HG03520 (cell line): ENCODE measurements at regions not wholly inside any gene's neighbourhood (a gene's known extent, or its start where the extent isn't known, plus 50 kb on each side); places are given as distances from the start of the nearest gene placed in this dataset.

Experiments used
- ATAC-seq: cut with Tn5 transposase; IDR thresholded peaks from one replicate; pipeline ENCODE4 v1.9.1; 2021; ENCODE audit warnings: mild to moderate bottlenecking, moderate library complexity; ENCODE audit not compliant: unreplicated experiment

DNA sequence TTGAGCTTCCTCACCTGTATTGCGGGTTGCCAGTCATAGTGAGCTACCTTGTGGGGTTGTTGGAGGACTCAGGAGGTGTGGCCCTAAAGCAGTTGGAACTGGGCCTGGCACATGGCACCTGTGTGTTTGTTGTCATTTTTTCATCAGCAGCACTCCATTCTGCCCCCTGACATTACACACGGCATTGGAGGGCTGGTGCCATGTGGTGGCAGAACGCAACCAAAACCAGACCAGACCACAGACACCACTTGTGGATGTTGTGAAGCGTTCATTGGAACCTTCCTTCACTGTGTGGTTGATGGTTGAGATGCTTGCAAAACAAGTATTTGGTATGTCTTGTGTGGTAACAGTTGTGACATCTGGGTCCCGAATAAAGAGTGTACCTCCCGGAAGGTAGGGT lies 113.2 kb upstream of the ERCC6L2 start:
- no peak for ATAC-seq

DNA sequence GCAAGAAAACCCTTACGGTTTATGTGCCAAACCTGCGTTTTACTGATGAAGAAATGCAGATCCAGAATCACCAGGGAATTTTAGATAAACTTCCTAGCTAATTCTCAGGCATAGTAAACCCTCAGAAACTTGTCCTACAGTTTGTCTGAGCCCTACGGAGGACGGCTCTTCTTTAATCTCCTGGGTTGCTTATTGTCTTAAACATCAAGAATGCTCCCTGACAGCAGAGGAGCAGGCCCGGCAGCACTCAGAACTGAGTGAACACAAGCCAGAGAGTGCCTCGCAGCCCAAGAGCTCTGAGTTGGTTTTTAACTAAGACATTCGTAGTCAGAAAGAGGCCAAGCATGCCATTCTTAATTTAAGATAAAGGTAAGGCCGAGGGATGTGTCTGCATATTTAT lies 114.7 kb upstream of the ERCC6L2 start:
- ATAC-seq: no peak

DNA sequence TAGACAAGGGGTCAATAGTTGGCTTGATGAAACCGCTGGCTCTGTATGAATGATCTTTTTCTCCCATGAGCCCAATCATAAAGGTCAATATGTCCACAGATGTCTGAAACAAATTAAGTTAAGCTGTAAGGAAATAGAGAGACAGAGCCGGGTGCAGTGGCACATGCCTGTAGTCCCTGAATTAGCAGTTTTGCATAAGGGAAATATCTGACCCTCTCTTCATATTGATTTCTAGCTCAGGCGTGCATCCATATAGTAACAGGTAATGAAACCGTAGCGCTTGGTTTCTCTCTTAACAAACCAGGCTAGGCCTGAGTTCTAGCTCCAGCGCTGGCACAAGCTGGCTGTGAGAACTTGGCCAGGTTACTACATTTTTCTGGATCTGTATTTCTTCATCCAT lies 118.1 kb upstream of the ERCC6L2 start:
- no peak for ATAC-seq

DNA sequence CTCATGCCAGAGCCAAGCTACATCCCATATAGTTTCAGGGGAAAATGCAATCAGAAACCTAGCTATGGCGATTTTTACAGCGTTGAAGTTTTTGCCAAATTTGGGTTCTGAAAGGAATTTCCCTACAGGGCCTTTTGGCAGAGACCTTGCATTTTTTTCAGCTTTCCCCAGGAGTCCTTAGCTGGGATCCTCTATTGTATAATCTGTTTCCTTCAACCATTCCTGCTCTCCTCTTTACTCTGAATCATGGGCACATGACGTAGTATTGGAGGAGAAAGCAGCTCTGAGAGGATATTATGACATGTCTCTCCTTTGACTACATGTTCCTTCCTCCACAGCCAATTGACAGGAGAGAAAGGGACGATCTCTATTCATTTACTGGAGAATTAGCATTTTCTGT lies 118.5 kb upstream of the ERCC6L2 start:
- ATAC-seq: no peak

DNA sequence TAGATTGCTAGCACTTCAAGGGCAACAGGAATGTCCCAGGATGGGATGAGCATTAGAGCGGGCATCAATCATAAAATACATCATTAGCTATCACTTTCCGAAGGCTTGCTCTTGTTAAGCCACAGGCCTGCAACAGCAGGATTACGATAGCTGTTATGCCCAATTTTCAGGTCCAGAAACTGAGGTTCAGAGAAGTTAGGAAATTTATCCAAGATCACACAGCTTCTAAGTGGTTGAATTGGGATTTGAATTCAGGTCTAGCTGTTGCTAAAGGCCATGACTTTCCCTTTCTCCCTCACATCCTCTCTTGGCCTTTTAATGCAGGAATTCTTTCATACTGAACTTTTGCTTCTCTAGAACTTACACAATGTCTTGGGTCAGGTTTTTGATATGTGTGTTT lies 119.4 kb upstream of the ERCC6L2 start:
- no peak for ATAC-seq

DNA sequence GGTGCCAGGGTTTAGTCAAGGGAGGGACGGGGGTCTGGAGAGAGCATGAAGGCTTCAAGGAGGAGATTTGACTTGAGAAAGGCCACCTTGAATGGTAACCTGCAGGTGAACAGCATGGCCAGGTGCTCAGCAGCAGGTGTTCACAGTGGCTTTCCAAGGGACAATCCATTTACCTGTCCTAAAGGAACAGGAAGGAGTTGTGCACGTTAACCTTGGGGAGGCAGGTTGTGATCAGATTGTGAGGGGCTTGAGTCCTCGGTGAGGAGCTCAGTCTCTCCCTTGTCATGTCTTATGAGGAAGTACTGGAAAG lies 120.1 kb upstream of the ERCC6L2 start:
- ATAC-seq: no peak

DNA sequence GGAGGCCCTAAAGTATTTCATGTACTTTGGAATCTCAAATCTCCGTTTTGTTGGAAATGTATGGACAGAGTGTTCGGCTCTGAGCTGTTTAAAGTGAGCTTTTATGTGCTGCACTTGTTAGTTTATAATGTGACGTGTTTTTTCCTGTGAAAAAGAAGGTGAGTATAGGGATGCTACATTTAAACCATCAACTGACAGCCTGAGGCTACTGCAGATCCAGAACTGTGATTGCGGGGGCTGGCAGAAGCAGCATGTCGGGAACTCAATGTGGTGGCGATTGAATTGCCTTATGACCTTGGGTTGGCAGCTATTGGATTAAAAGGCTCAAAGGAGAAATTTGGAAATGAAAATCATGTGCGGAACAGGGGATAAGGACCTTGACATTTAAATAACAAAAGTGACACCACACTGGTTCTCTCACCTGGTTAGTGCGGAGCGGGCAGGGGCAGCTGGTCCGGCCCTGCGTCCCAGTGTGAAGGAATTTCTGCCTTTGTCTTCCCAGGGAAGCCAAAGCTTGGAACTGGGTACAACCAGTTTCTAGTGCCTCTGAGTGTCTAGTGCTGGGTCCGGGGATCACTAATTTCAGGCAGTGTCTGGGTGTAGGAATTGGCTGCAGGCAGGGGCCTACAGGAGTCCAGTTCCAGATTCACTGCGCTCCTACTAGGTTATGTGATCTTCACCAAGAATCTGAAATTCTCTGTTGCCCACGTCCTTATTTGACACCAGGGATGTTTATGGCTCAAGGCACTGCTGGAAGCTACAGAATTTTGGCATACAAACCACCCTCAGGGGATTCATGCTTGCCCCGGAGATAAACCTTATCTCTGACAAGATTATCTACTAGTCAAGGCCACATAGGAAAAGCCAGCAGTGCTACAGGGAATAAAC lies 120.7 kb upstream of the ERCC6L2 start:
- ATAC-seq: no peak

DNA sequence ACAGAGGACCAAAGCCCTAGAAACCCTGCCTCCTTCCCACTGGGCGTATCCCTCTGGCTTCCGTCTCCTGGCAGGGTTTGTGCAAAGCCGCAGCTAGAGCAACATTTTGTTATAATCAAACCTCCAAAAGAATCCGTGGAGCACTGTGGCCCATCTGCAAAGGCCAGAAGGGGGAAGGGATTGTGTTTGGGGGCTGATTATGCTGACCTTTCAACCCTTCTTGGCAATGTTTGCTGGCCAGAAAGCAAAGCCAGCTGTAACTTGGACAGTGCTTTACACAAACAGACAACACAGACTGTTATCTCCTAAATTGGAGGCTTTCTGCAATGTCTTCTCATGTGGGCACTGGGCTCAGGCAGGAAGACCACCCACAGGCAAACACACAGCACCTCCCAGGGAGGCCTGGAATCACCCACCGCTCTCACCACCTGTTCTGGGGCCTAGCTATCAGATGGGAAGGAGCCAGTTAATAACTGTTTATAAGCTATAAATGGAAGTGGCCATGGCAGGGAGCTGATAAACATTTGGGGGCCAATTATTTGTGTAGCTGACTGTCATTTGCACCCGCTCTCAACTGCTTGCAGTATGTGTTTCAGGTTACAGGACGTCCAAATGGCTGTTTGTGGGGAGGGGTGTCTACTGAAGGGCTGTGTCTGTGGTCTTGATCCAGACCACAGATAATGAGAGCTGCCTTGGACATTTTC lies 121.6 kb upstream of the ERCC6L2 start:
- ATAC-seq: no peak

DNA sequence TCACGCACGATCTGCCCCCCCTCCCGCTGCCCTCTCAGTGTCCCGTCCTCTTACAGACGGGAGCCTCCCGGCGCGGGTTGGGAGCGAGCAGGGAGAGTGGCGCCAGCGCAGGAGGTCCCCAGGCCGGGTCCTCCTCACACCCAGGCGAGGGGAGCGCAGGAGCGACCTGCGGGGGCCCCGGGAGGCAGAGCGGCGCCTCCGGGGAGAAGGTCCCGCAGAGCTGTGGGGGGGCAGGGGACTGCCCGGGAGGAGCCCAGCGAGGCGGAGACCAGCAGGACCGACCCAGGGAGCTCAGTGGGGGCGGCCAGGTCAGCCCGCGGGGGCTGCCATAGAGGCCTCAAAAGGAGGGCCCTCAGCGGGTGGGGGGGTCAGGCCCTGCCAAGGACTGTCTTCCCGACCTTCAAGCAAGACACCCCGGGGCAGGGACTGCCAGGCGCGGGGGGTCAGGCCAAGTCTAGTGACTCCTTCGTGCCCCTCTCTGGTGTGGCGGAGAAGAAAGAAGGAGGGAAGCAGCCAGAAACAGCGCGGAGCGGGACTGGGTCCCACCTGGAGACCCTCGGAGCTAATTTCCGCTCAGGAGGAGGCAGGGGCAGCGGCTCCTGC lies 123.3 kb upstream of the ERCC6L2 start:
- no peak for ATAC-seq

DNA sequence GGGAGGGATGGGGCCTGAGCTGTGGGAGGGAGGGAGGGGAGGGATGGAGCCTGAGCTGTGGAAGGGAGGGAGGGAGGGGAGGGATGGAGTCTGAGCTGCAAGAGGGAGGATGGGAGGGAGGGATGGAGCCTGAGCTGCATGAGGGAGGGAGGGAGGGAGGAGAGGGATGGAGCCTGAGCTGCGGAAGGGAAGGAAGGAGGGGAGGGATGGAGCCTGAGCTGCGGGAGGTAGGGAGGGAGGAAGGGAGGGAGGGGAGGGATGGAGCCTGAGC lies 124.0 kb upstream of the ERCC6L2 start:
- no peak for ATAC-seq

DNA sequence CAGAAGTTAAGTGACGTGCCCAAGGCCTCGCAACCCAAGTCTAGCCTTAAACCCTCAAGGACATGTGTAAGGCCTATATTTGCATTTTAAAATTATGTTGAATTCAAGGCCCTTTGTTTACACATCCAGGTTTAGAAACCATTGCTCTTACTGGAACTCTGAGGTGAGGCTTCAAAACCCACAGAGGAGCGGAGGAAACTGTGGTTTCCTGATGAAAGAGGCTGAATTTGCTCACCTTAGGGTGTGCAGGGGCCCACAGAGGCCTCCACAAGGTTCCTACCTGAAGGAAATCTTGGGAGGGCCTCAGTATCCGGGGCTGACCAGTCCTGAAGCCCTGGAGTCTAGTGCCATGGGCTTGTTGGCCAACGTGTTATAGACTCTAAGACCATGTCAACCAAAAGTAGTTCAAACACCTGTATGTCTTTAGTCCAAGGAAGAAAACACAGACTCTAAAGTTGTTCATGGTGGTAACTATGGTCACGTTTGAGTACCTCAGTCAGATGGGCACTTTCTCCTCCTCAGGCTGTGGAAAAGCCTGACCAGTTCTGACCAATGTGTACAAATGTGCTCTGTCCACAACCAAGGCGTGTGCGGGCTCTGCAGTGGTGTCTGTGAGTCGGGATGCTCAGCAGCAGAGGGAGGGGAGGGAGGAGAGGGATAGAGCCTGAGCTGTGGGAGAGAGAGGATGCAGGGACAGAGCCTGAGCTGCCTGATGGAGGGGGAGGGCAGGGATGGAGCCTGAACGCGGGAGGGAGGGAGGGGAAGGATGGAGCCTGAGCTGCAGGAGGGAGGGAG lies 124.6 kb upstream of the ERCC6L2 start:
- ATAC-seq: no peak

DNA sequence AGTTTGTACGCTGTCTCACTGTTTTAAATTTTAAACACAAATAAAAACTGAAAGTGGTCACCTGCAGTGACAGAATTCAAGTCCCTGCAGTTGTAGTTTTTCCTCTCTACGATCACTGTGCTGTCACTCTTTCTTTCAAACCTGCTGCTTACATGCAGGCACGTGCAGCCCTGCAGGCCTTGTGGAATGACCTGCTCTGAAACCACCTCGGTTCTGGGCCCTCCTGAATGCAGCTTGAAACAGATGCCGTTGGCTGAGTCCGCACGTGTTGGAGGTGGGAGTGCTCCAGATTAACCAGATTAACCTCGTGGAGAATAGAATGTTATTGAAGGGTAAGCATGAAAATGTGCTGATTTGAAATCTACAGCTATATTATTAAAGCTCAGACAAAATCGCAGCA lies 126.0 kb upstream of the ERCC6L2 start:
- ATAC-seq: no peak

DNA sequence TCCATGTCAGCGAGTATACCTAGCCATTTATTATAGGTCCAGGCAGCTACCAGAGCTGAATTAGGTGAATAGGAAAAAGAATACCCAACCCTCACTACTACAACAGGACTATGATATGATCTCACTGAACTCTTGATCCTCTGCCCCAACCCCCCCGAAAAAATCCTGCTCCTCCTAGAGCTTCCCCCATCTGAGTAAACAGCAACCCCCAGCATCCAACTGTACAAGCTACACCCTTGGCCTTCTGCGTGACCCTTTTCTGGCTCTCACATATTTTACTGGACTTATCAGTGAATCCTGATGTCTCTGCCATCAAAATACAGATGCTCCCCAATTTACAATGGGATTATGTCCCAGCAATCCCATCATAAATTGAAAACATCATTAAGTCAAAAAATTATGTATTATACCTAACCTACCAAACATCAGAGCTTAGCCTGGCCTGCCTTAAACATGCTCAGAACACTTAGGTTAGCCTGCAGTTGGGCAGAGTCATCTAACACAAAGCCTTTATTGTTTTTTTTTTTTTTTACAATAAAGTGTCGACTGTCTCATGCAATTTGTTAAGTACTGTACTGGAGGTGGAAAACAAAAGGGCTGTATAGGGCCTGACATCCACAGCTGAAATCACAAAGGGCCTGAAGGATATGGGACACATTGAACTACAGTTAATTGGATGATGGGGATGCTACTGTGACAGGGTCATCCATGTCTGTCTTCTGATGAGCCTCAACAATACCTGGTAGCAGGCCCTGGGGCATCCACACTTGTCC lies 128.9 kb upstream of the ERCC6L2 start:
- no peak for ATAC-seq

DNA sequence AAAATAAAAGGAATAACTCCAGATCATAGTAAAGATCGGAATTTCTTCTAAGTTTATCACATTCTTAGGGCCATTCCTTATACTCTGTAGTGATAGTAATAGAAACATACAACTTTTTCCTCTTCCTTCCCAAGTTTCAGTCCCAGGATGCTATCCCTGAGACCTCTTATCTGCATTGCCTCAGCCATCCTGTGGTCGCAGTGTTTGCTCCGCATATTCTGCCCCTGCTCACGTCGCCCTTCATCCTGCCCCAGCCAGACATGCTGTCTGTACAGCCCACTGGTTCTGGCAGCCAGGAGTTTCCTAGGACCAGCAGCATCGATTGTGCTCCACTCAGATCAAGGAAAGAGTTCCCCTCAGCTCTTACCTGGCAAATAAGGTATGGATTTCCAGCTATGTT lies 132.7 kb upstream of the ERCC6L2 start:
- no peak for ATAC-seq

DNA sequence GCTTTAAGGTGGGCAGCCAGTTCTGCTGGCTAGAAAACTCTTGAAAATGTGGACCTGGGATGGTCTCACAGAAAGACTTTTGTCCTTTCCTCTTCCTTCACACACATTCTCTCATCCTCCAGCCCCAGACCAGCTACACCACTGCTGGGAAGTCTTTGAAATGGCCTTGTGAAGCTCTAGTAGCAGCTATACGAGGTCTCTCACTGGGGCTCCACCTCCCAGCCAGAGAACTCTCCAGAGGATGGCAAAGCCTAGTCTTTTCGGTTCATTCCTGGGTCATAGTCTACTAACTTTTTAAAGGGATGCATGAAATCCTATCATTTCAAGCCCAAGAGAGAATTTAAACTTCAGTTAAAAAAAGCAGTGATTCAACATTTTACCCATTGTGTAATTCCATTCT lies 133.9 kb upstream of the ERCC6L2 start:
- no peak for ATAC-seq

DNA sequence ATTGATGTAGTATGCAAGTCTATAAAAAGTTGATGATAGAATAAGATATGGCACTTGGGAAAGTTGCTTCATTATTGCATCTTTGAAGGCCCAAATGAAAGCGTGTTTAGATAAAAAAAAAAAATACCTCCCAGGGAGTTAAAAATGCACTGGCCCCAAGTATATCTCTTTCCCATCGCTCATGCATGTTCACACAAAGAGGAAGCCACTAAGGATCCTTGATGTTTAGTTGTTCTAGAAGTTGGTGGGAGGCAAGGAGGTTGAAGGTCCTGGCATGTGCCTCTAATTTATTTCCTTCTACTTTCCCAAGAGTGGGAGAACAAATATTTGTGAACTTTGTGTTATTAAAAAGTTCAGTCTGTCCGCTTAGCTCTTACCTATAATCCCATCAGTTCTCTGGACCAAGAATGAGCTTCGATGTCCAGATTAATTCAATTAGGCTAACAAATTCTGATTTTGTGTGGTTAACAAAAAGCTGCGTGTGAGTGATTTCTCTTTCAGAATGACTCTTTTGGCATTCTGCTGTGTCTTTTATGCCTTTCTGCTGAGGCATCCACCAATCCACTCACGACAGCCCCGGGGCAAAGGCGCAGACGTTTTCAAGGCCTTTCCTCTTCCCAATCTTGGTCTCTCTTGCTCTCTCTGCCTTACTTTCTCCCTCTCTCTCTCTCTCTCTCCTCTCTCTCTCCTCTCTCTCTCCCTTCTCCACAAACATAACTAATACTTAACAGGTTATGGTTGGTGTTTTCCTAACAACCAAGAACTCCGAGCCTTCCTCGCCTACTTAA lies 135.1 kb upstream of the ERCC6L2 start:
- no peak for ATAC-seq

DNA sequence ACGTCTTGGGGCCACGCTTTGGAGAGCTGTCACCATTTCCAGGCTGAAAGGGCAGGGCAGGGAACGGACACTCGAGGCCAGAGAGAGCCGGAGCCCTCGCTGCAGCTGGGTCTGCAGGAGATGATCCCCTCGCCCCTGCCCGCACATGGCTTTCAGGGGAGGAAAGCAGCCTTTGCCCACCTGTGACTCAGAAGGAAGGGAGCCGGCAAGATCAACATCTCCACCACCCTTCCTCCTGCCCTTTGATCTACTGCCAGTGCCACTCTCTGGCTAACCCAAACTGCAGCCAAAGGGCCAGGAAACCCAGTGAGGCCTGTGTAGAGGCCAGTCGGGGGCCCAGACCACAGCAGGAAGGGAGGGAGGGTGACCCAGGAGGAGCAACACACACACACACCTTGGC lies 137.1 kb upstream of the ERCC6L2 start:
- ATAC-seq: no peak

DNA sequence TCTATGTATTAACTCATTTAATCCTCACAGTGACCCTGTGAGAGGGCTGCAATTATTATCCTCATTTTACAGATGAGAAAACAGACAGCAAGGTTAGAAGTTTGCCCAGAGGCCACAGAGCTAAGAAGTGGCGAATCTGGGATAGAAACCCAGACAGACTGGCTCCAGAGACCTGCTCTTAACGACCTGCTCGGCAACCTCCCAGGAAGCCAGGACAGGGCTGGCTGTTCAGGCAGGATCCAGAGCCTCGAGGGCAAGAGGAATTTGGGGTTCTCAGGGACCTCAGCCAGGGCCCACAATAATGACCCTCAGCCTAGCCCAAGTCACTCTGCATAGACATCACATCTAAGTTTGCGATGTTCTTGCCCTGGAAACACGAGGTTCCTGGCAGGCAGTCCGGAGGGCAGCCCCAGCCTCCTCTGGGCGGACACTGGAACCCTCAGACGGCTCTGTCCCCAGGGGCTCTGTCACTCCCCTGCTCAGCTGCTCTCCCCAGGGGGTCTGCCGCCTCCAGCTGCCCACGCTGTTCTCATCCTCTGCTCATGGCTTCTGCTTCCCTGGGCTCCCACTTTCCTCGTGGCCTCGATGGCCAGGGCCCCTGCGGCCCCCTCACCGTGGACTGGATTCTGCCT lies 138.5 kb upstream of the ERCC6L2 start:
- no peak for ATAC-seq

DNA sequence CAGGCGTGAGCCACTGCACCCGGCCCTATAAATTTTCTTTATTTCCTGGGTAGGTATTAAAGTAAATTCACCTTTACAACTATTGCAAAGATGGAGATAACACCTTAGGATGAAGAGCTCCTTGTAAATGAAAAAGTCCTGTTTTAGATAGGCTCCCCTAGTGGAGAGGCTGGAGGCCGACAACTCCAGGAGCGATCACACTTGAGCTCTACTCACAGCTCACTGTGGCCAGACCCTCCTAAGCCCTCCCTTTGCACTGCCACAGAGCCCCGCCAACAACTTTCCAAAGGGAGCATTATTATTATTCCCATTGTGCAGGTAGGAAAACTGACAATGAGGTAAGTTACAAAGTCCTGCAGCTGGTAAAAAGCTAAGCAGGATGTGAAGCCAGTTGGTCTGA lies 139.1 kb upstream of the ERCC6L2 start:
- no peak for ATAC-seq

DNA sequence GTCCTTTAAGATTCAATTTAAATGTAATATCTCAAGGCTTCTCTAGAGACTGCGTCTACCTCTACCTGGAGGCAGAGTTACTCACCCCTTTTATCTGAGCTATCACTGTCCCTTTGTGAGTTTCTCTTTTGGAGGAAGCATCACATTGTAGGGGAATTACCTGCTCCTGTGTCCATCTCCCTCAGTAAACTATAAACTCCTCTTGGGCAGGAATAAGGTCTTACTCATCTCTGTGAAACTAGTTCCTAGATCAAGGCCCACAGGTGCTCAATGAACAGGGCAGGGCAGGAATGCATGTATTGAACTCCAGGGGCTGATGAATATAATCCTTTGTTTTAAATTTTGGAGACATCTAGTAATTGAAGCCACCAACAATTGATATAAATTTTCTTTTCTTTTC lies 139.8 kb upstream of the ERCC6L2 start:
- no peak for ATAC-seq
